ENCODE measurements at regions not wholly inside any gene's neighbourhood (a gene's known extent, or its start where the extent isn't known, plus 50 kb on each side); places are given as distances from the start of the nearest gene placed in this dataset.
"Not testable (repeated sequence)": the region's sequence is repeated elsewhere in the genome, so short reads cannot be mapped to it uniquely, and the experiment has no call there.

- Mint-ChIP-seq H3K27ac (no peak overlapping the region), H3K9me3 (peaks cover 13% of the 10 kb centered on the region), H3K4me3 (no peak overlapping the region), H3K27me3 (no peaks in the 10 kb centered on the region), H3K4me1 (no peaks in the 10 kb centered on the region), H3K36me3 (no peaks in the 10 kb centered on the region)
- no peak for ATAC-seq
Observed at GRCh38 chr7:85950418-85950817, 693.3 kb upstream of the GRM3 start.

GRCh38 chr7:85947767-85948166, 695.9 kb upstream of the GRM3 start:
- Mint-ChIP-seq H3K4me3 (no peak overlapping the region), H3K36me3 (no peaks in the 10 kb centered on the region), H3K27me3 (no peaks in the 10 kb centered on the region), H3K9me3 (peaks cover 13% of the 10 kb centered on the region), H3K4me1 (no peaks in the 10 kb centered on the region), H3K27ac (no peak overlapping the region)
- ATAC-seq: no peak

- Mint-ChIP-seq H3K27me3 (no peaks in the 10 kb centered on the region), H3K4me1 (no peaks in the 10 kb centered on the region), H3K9me3 (peaks cover 9% of the 10 kb centered on the region), H3K27ac (no peak overlapping the region), H3K36me3 (no peaks in the 10 kb centered on the region), H3K4me3 (no peak overlapping the region)
- ATAC-seq: no peak
Observed at GRCh38 chr7:85940798-85941197, 702.9 kb upstream of the GRM3 start.

GRCh38 chr7:85931919-85932318, 711.8 kb upstream of the GRM3 start:
- H3K36me3 Mint-ChIP-seq: no peaks in the 10 kb centered on the region
- H3K27ac Mint-ChIP-seq: no peak overlapping the region
- no peak for ATAC-seq
- no peak overlapping the region for H3K4me3 Mint-ChIP-seq
- H3K9me3 Mint-ChIP-seq: peaks cover 16% of the 10 kb centered on the region
- no peaks in the 10 kb centered on the region for H3K4me1 Mint-ChIP-seq
- H3K27me3 Mint-ChIP-seq: no peaks in the 10 kb centered on the region

DNA sequence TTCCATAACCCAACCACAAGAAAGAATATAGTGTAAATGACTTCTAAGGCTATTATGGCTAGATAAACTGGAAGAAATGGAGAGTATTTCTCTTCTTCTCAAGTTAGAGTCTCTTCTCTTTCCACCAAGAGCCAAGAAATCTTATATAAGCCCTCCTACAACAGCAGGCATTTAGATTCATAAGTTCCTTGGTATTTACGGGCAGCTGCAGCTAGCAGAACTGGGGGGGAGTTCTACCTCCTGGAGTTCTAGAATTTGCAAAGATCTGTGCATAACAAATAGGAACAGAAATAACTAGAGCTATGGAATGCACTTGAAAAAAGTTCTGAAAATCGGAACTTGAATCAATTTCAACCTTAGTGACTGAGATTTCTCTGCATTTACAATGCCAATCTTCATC, 715.2 kb upstream of the GRM3 start:
- Mint-ChIP-seq H3K36me3 (no peaks in the 10 kb centered on the region), H3K27me3 (no peaks in the 10 kb centered on the region), H3K9me3 (peaks cover 13% of the 10 kb centered on the region), H3K27ac (no peak overlapping the region), H3K4me3 (no peak overlapping the region), H3K4me1 (no peaks in the 10 kb centered on the region)
- no peak for ATAC-seq

GRCh38 chr7:85927226-85927625, 716.5 kb upstream of the GRM3 start:
- Mint-ChIP-seq H3K27me3 (no peaks in the 10 kb centered on the region), H3K9me3 (peaks cover 12% of the 10 kb centered on the region), H3K27ac (no peak overlapping the region), H3K4me1 (no peaks in the 10 kb centered on the region), H3K36me3 (no peaks in the 10 kb centered on the region), H3K4me3 (no peak overlapping the region)
- ATAC-seq: no peak

DNA sequence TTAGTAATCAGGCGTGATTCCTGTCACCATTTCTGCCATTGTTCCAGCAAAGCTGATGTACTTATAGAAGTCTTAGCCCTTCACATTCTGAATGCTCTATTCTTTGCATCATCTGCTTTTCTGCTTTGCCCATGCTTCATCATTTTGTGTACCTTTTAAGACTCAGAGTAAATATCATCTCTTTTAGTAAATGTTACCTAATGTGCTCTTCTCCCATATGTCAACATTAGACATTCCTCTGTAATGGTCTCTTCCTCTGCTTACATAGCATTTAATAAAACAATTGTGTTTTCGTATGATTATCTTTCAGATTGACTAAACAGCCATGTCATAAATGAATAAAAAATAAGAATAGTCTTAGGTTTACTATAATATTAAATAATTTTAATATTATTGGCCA, 719.6 kb upstream of the GRM3 start:
- ATAC-seq: no peak
- peaks cover 9% of the 10 kb centered on the region for H3K9me3 Mint-ChIP-seq
- no peak overlapping the region for H3K4me3 Mint-ChIP-seq
- H3K36me3 Mint-ChIP-seq: no peaks in the 10 kb centered on the region
- H3K27ac Mint-ChIP-seq: no peak overlapping the region
- H3K4me1 Mint-ChIP-seq: no peaks in the 10 kb centered on the region
- no peaks in the 10 kb centered on the region for H3K27me3 Mint-ChIP-seq

- Mint-ChIP-seq H3K9me3 (peaks cover 14% of the 10 kb centered on the region), H3K4me1 (no peaks in the 10 kb centered on the region), H3K4me3 (no peak overlapping the region), H3K27ac (no peak overlapping the region), H3K36me3 (no peaks in the 10 kb centered on the region), H3K27me3 (no peaks in the 10 kb centered on the region)
- ATAC-seq: no peak
Observed at GRCh38 chr7:85916016-85916415, 727.7 kb upstream of the GRM3 start.

DNA sequence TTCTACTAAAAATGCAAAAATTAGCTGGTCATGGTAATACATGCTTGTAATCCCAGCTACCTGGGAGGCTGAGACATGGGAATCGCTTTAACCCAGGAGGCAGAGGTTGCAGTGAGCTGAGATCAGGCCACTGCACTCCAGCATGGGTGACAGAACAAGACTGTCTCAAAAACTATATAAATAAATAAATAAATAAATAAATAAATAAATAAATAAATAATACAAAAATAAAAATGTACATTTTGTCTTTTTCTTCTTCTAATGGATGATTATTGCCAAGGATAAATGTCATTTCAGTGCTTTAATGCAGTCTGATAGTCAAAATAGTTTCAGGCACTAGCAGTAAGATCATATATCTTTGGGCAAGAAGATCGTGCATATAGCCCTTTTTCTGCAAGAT, 727.6 kb upstream of the SEMA3D start:
- Mint-ChIP-seq H3K27me3 (no peaks in the 10 kb centered on the region), H3K4me3 (no peak overlapping the region), H3K27ac (no peak overlapping the region), H3K4me1 (no peaks in the 10 kb centered on the region), H3K9me3 (peaks cover 11% of the 10 kb centered on the region), H3K36me3 (no peaks in the 10 kb centered on the region)
- ATAC-seq: no peak

- Mint-ChIP-seq H3K4me1 (no peaks in the 10 kb centered on the region), H3K27me3 (no peaks in the 10 kb centered on the region), H3K27ac (no peak overlapping the region), H3K36me3 (no peaks in the 10 kb centered on the region), H3K4me3 (no peak overlapping the region), H3K9me3 (peaks cover 6% of the 10 kb centered on the region)
- no peak for ATAC-seq
Observed at GRCh38 chr7:85908051-85908450, 721.2 kb upstream of the SEMA3D start.

GRCh38 chr7:85897967-85898366, 711.1 kb upstream of the SEMA3D start:
- Mint-ChIP-seq H3K4me1 (no peaks in the 10 kb centered on the region), H3K9me3 (no peaks in the 10 kb centered on the region), H3K27ac (no peak overlapping the region), H3K4me3 (no peak overlapping the region), H3K36me3 (no peaks in the 10 kb centered on the region), H3K27me3 (no peaks in the 10 kb centered on the region)
- no peak for ATAC-seq

- ATAC-seq: no peak
- Mint-ChIP-seq H3K4me1 (no peaks in the 10 kb centered on the region), H3K36me3 (no peaks in the 10 kb centered on the region), H3K27ac (no peak overlapping the region), H3K9me3 (no peaks in the 10 kb centered on the region), H3K4me3 (no peak overlapping the region), H3K27me3 (no peaks in the 10 kb centered on the region)
Observed at GRCh38 chr7:85896531-85896930, 709.7 kb upstream of the SEMA3D start.

- no peak overlapping the region for H3K27ac Mint-ChIP-seq
- H3K4me3 Mint-ChIP-seq: no peak overlapping the region
- no peaks in the 10 kb centered on the region for H3K9me3 Mint-ChIP-seq
- no peak for ATAC-seq
- H3K27me3 Mint-ChIP-seq: no peaks in the 10 kb centered on the region
- no peaks in the 10 kb centered on the region for H3K4me1 Mint-ChIP-seq
- H3K36me3 Mint-ChIP-seq: no peaks in the 10 kb centered on the region
Observed at GRCh38 chr7:85895835-85896234, 709.0 kb upstream of the SEMA3D start.

- H3K27me3 Mint-ChIP-seq, H3K36me3 Mint-ChIP-seq, H3K27ac Mint-ChIP-seq, H3K4me3 Mint-ChIP-seq, H3K4me1 Mint-ChIP-seq, H3K9me3 Mint-ChIP-seq, ATAC-seq: not testable (repeated sequence)
Observed at GRCh38 chr7:85891900-85892299, 705.0 kb upstream of the SEMA3D start.

GRCh38 chr7:85890244-85890811, 703.5 kb upstream of the SEMA3D start:
- Mint-ChIP-seq H3K27me3 (no peaks in the 10 kb centered on the region), H3K9me3 (no peaks in the 10 kb centered on the region), H3K4me1 (no peaks in the 10 kb centered on the region), H3K27ac (no peak overlapping the region), H3K4me3 (no peak overlapping the region), H3K36me3 (no peaks in the 10 kb centered on the region)
- no peak for ATAC-seq

DNA sequence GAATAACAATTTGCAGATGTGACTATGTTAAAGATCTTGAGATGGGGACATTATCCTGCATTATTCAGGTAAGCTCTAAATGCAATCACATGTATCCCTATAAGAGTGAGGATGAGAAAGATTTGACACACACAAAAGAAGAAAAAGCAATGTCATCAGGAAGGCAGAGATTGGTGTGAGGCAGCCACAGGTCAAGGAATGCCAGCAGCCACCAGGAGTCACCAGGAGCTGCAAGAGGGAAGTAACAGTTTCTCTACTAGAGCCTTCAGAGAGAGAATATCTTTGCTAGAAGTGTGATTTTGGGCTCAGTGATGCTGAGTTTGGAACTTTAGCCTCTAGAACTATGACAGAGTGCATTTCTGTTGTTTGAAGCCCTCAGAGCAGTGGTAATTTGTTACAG, 700.3 kb upstream of the SEMA3D start:
- no peaks in the 10 kb centered on the region for H3K27me3 Mint-ChIP-seq
- H3K36me3 Mint-ChIP-seq: no peaks in the 10 kb centered on the region
- H3K4me1 Mint-ChIP-seq: no peaks in the 10 kb centered on the region
- no peak overlapping the region for H3K27ac Mint-ChIP-seq
- no peak overlapping the region for H3K4me3 Mint-ChIP-seq
- ATAC-seq: no peak
- H3K9me3 Mint-ChIP-seq: no peaks in the 10 kb centered on the region

DNA sequence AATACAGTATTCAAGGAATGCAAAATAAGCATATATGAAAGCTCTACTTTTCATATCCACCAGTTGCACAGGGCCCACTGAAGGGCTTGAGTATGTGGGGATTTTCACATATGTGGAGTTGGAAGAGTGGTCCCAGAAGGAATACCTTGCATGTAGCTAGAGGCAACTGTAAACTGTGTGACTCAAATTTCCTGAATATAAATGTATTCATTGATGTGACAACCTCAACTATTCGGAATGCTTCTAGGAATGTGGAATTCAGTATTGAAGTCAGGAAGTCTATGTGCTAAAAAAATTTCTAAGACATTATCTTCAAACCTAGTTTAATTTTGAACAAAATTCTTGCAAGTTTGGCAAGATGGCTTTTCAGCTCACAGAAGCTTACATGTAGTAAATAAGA, 695.5 kb upstream of the SEMA3D start:
- Mint-ChIP-seq H3K4me1 (no peaks in the 10 kb centered on the region), H3K27me3 (no peaks in the 10 kb centered on the region), H3K9me3 (peaks cover 1% of the 10 kb centered on the region), H3K4me3 (no peak overlapping the region), H3K36me3 (no peaks in the 10 kb centered on the region), H3K27ac (no peak overlapping the region)
- ATAC-seq: no peak

Data from stimulated activated memory B cell treated with anti-CD40 and anti-IgM and Interleukin-4, amounts not matched to agents 10 μg/mL and 1 μg/mL and 100 μg/mL, for 72 hours (primary cell).